IMR-90 (cell line): ENCODE measurements at regions not wholly inside any gene's neighbourhood (a gene's known extent, or its start where the extent isn't known, plus 50 kb on each side); places are given as distances from the start of the nearest gene placed in this dataset.

ENCODE experiments used
- ATAC-seq: fragments of 200-7000 bp; cut with Tn5 transposase; 2 replicates; pipeline ENCODE4 v1.9.1; 2020; ENCODE audit warnings: low read depth, mild to moderate bottlenecking, moderate library complexity
- BruUV-seq: library from RNA; stranded (reverse); fragments of 400-500 nt; replicated peaks from 2 replicates; lab custom pipeline; 2021; lab: Mats Ljungman, UMichigan
- CTCF ChIA-PET: fragments of 300-600 bp; formaldehyde crosslinking; extraction: SDS; loops from one replicate; lab custom pipeline; 2021; ENCODE audit warnings: antibody characterized with exemption; lab: Yijun Ruan, JAX
- POLR2A ChIA-PET: fragments of 300-600 bp; sonication (Branson Sonifier 250); formaldehyde crosslinking; loops from one replicate; lab custom pipeline; 2022; ENCODE audit warnings: antibody characterized with exemption; ENCODE audit not compliant: unreplicated experiment; lab: Charles Lee
- DNase-seq: peaks from one replicate; pipeline ENCODE4 v3.0.0; 2013
- H2AFZ ChIP-seq: replicated peaks from 2 replicates; pipeline ENCODE3; 2013; ENCODE audit warnings: low read length, mild to moderate bottlenecking; ENCODE audit not compliant: poor library complexity
- H2AK5ac ChIP-seq: 2 replicates; pipeline ENCODE4 v1.6.1; 2013; ENCODE audit warnings: low read depth, low read length, inconsistent platforms
- H2AK9ac ChIP-seq: replicated peaks from 2 replicates; pipeline ENCODE3; 2013; ENCODE audit warnings: mild to moderate bottlenecking, low read depth, low read length, moderate library complexity; ENCODE audit not compliant: poor library complexity
- H2BK120ac ChIP-seq: 2 replicates; pipeline ENCODE4 v1.6.1; 2013; ENCODE audit warnings: low read depth, low read length, inconsistent platforms
- H2BK15ac ChIP-seq: 3 replicates; pipeline ENCODE4 v1.6.1; 2013; ENCODE audit warnings: low read depth, low read length, inconsistent platforms
- H2BK20ac ChIP-seq: 2 replicates; pipeline ENCODE4 v1.6.1; 2013; ENCODE audit warnings: low read depth, mild to moderate bottlenecking, inconsistent platforms, low read length, moderate library complexity
- H2BK5ac ChIP-seq: 2 replicates; pipeline ENCODE4 v1.6.1; 2013; ENCODE audit warnings: mild to moderate bottlenecking, low read depth, low read length, inconsistent platforms; ENCODE audit not compliant: poor library complexity, severe bottlenecking
- H3K14ac ChIP-seq: replicated peaks from 2 replicates; pipeline ENCODE4 v1.6.1; 2013; ENCODE audit warnings: low read depth, low read length, inconsistent platforms
- H3K18ac ChIP-seq: 2 replicates; pipeline ENCODE4 v1.6.1; 2013; ENCODE audit warnings: low read depth, low read length, control low read depth
- H3K23ac ChIP-seq: 2 replicates; pipeline ENCODE4 v1.6.1; 2013; ENCODE audit warnings: low read depth, low read length, inconsistent platforms
- H3K27ac ChIP-seq: 2 replicates; pipeline ENCODE4 v1.5.1; 2013; ENCODE audit warnings: mild to moderate bottlenecking, control low read depth, low read length; ENCODE audit not compliant: insufficient read depth
- H3K27me3 ChIP-seq: 2 replicates; pipeline ENCODE4 v1.6.1; 2013; ENCODE audit warnings: low read length; ENCODE audit not compliant: control insufficient read depth, insufficient read depth
- H3K36me3 ChIP-seq: 2 replicates; pipeline ENCODE4 v1.6.1; 2013; ENCODE audit warnings: low read length, mixed read lengths; ENCODE audit not compliant: control insufficient read depth, insufficient read depth
- H3K4ac ChIP-seq: 2 replicates; pipeline ENCODE4 v1.6.1; 2013; ENCODE audit warnings: low read depth, low read length, inconsistent platforms
- H3K4me1 ChIP-seq: 2 replicates; pipeline ENCODE4 v1.6.1; 2013; ENCODE audit warnings: low read length, mixed read lengths; ENCODE audit not compliant: control insufficient read depth, insufficient read depth
- H3K4me2 ChIP-seq: 2 replicates; pipeline ENCODE4 v1.6.1; 2013; ENCODE audit warnings: low read depth, mild to moderate bottlenecking, control low read depth, low read length, moderate library complexity
- H3K4me3 ChIP-seq: 2 replicates; pipeline ENCODE4 v1.5.1; 2013; ENCODE audit warnings: low read depth, mild to moderate bottlenecking, control low read depth, low read length, moderate library complexity; ENCODE audit not compliant: insufficient read depth
- H3K56ac ChIP-seq: 2 replicates; pipeline ENCODE4 v1.6.1; 2013; ENCODE audit warnings: low read length, inconsistent platforms; ENCODE audit not compliant: insufficient read depth; ENCODE audit errors: extremely low read depth
- H3K79me1 ChIP-seq, 2 experiments: 2 replicates each; pipeline ENCODE4 v1.6.1; 2013; ENCODE audit warnings: low read length in 2 of 2, inconsistent platforms in 1 of 2, low read depth in 1 of 2
- H3K9ac ChIP-seq: 2 replicates; pipeline ENCODE4 v1.6.1; 2013; ENCODE audit warnings: low read depth, low read length, control low read depth
- H3K9me1 ChIP-seq: 2 replicates; pipeline ENCODE4 v1.6.1; 2013; ENCODE audit warnings: low read length, inconsistent platforms; ENCODE audit not compliant: insufficient read depth
- H3K9me3 ChIP-seq: 2 replicates; pipeline ENCODE4 v1.6.1; 2013; ENCODE audit warnings: low read length; ENCODE audit not compliant: control insufficient read depth, insufficient read depth
- H4K20me1 ChIP-seq: 2 replicates; pipeline ENCODE4 v1.6.1; 2013; ENCODE audit warnings: low read length, inconsistent platforms; ENCODE audit not compliant: insufficient read depth
- H4K5ac ChIP-seq: 2 replicates; pipeline ENCODE4 v1.6.1; 2013; ENCODE audit warnings: mild to moderate bottlenecking, low read depth, low read length, control low read depth
- H4K8ac ChIP-seq, 2 experiments: 2 replicates each; pipeline ENCODE4 v1.6.1; 2013; ENCODE audit warnings: low read depth in 2 of 2, low read length in 2 of 2, control low read depth in 1 of 2, inconsistent platforms in 1 of 2
- H4K91ac ChIP-seq: 2 replicates; pipeline ENCODE4 v1.6.1; 2013; ENCODE audit warnings: low read depth, low read length, inconsistent platforms; ENCODE audit not compliant: insufficient read depth
- CEBPB ChIP-seq: IDR thresholded peaks from 2 replicates; pipeline ENCODE4 v1.6.1; 2012; ENCODE audit warnings: low read depth, low read length, improper control_type of control experiment
- MAFK ChIP-seq: IDR thresholded peaks from 2 replicates; pipeline ENCODE4 v1.6.1; 2012; ENCODE audit warnings: low read depth, low read length, improper control_type of control experiment
- MAZ ChIP-seq: IDR thresholded peaks from 2 replicates; pipeline ENCODE4 v1.6.1; 2012; ENCODE audit warnings: low read depth, mild to moderate bottlenecking, low read length, improper control_type of control experiment, moderate library complexity, borderline replicate concordance
- NFE2L2 ChIP-seq: fragments of 150-350 bp; IDR thresholded peaks from 2 replicates; pipeline ENCODE4 v1.6.1; 2016; ENCODE audit warnings: low read depth, mild to moderate bottlenecking, low read length
- RAD21 ChIP-seq: IDR thresholded peaks from 2 replicates; pipeline ENCODE4 v1.6.1; 2012; ENCODE audit warnings: low read length, improper control_type of control experiment
- RFX5 ChIP-seq: IDR thresholded peaks from 2 replicates; pipeline ENCODE4 v1.8.0; 2012; ENCODE audit warnings: low read depth, mild to moderate bottlenecking, low read length, moderate library complexity
- SMC3 ChIP-seq: fragments of 150-350 bp; IDR thresholded peaks from 2 replicates; pipeline ENCODE4 v1.6.1; 2016; ENCODE audit warnings: low read depth, mild to moderate bottlenecking, antibody characterized with exemption, low read length, moderate library complexity
- WGBS, 2 experiments: methylation state at CpG; one replicate each; pipeline versions ENCODE4 v1.1.5 to v1.1.7; 2013; ENCODE audit warnings: missing lambda C conversion rate in 2 of 2; ENCODE audit not compliant: insufficient read length in 1 of 2; ENCODE audit errors: extremely low coverage in 2 of 2; 5-methylcytosine and 5-hydroxymethylcytosine counted together
- dilution Hi-C: fragments of 300-500 bp; cut with HindIII; formaldehyde crosslinking; loops from one replicate; pipeline ENCODE4 v1.14.3; 2018; ENCODE audit warnings: low sequenced_read_pairs; ENCODE audit not compliant: unreplicated experiment
- in situ Hi-C: fragments of 300-500 bp; cut with MboI; formaldehyde crosslinking; loops from 3 replicates; pipeline ENCODE4 v1.14.3; 2019; ENCODE audit warnings: low sequenced_read_pairs, inconsistent platforms, mixed read lengths
- intact Hi-C: fragments of 100-400 bp; cut with micrococcal nuclease; formaldehyde crosslinking; loops from 2 replicates; pipeline ENCODE4 v1.10.0; 2022
- TF ChIP-seq, protein P1 (sequence below): conservative IDR thresholded peaks from 2 replicates; pipeline ENCODE4 v1.5.1; 2012; ENCODE audit warnings: mild to moderate bottlenecking, low read depth, low read length, improper control_type of control experiment

DNA sequence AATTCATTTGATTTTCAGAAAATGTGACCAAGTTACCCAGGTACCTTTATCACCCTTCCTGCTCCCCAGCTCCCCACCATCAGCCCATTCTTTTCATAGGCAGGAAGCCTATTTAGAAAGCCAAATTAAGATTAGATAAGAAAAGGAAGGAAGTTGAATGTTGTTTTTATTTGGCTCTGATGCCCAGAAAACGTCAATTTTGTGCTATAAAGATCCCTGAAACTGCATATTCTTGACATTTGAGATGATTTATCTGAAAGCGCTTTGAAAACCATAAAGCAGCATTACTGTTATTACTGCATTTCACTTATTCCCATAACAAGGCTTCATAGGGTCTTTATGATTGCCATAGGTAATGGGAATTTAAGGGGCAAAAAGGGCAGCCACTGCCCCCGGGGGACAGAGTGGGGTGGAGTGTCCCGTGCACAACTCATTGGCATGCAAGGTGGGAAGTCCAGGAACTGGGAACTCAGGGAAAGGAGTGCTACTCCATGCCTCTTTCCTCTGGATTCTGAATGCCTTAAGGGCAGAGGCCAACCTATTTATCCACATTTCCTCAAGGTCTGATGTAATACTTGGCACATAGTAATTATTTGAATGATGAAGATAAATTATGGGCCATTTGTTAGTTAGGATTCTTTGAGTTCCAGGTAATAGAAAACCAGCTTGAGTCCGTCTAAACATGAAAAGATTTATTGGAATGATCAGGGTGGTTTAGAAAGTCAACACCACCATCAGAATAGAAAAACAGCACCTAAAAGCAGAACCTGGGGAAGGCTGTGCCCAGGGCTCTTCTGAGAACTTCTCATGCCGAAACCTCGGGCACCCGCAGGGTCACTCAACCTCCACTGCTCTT, 100.6 kb upstream of the ELMO1 start:
- no peak overlapping the region for H3K56ac ChIP-seq
- no peaks in the 10 kb centered on the region for H3K79me1 ChIP-seq
- DNase-seq: no peak
- H2AK9ac ChIP-seq: no peak overlapping the region
- no peak overlapping the region for H3K23ac ChIP-seq
- H2BK20ac ChIP-seq: no peak overlapping the region
- no peaks in the 10 kb centered on the region for H3K9me1 ChIP-seq
- H3K36me3 ChIP-seq: no peaks in the 10 kb centered on the region
- no peak overlapping the region for H3K9ac ChIP-seq
- ATAC-seq: no peak
- H2BK120ac ChIP-seq: no peak overlapping the region
- no peak overlapping the region for H2BK15ac ChIP-seq
- H4K8ac ChIP-seq: no peak overlapping the region
- no peak overlapping the region for H4K91ac ChIP-seq
- no CpG with 5 or more reads among the region's 8 CpGs for WGBS, 2 experiments
- H4K5ac ChIP-seq: no peak overlapping the region
- H2BK5ac ChIP-seq: no peak overlapping the region
- intact Hi-C loops: no loop called here
- BruUV-seq: no TSS peak
- H3K4me3 ChIP-seq: no peak overlapping the region
- no peak overlapping the region for H3K4ac ChIP-seq
- no peak overlapping the region for H3K18ac ChIP-seq
- no peaks in the 10 kb centered on the region for H3K27me3 ChIP-seq
- H3K4me2 ChIP-seq: no peak overlapping the region
- no peak overlapping the region for H3K27ac ChIP-seq
- POLR2A ChIA-PET: no interaction called here
- H3K9me3 ChIP-seq: peaks cover 18% of the 10 kb centered on the region; the same call in 1 of the 2 replicates
- dilution Hi-C loops: no loop called here
- H3K4me1 ChIP-seq: no peaks in the 10 kb centered on the region
- in situ Hi-C loops: no loop called here
- TF ChIP-seq NFE2L2 (no peak), MAFK (no peak), SMC3 (no peak), MAZ (no peak), RAD21 (no peak), CEBPB (no peak), RFX5 (no peak)
- TF ChIP-seq, protein P1, sequence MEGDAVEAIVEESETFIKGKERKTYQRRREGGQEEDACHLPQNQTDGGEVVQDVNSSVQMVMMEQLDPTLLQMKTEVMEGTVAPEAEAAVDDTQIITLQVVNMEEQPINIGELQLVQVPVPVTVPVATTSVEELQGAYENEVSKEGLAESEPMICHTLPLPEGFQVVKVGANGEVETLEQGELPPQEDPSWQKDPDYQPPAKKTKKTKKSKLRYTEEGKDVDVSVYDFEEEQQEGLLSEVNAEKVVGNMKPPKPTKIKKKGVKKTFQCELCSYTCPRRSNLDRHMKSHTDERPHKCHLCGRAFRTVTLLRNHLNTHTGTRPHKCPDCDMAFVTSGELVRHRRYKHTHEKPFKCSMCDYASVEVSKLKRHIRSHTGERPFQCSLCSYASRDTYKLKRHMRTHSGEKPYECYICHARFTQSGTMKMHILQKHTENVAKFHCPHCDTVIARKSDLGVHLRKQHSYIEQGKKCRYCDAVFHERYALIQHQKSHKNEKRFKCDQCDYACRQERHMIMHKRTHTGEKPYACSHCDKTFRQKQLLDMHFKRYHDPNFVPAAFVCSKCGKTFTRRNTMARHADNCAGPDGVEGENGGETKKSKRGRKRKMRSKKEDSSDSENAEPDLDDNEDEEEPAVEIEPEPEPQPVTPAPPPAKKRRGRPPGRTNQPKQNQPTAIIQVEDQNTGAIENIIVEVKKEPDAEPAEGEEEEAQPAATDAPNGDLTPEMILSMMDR: no peak
- CTCF ChIA-PET: no interaction called here
- no peak overlapping the region for H2AK5ac ChIP-seq
- H4K20me1 ChIP-seq: no peaks in the 10 kb centered on the region
- H3K14ac ChIP-seq: no peak overlapping the region
- no peak overlapping the region for H2AFZ ChIP-seq
